GM21737 (cell line): ENCODE measurements at regions not wholly inside any gene's neighbourhood (a gene's known extent, or its start where the extent isn't known, plus 50 kb on each side); places are given as distances from the start of the nearest gene placed in this dataset.

Source experiments
- ATAC-seq: cut with Tn5 transposase; IDR thresholded peaks from one replicate; pipeline ENCODE4 v1.9.1; 2021; ENCODE audit warnings: mild to moderate bottlenecking, moderate library complexity; ENCODE audit not compliant: unreplicated experiment

GRCh38 chr4:4641661-4642495 lies 100.0 kb upstream of the STX18 start:
- ATAC-seq = no peak

- no peak for ATAC-seq
These were observed 99.4 kb upstream of the STX18 start for GRCh38 chr4:4641254-4641653.

GRCh38 chr4:4640692-4641091 lies 98.8 kb upstream of the STX18 start:
- ATAC-seq = no peak

GRCh38 chr4:4639370-4639769 lies 97.5 kb upstream of the STX18 start:
- ATAC-seq = no peak

- no peak for ATAC-seq
These were observed 95.9 kb upstream of the STX18 start for GRCh38 chr4:4637710-4638109.

- no peak for ATAC-seq
These were observed 91.6 kb upstream of the STX18 start for GRCh38 chr4:4633431-4633830.

GRCh38 chr4:4631150-4631549 lies 89.3 kb upstream of the STX18 start:
- peak; percentile 89 for ATAC-seq

- ATAC-seq = no peak
These were observed 86.1 kb upstream of the STX18 start for GRCh38 chr4:4627906-4628305.

- ATAC-seq = no peak
These were observed 85.3 kb upstream of the STX18 start for GRCh38 chr4:4627111-4627510.

- no peak for ATAC-seq
These were observed 83.6 kb upstream of the STX18 start for GRCh38 chr4:4625488-4625887.

GRCh38 chr4:4624276-4624897 lies 82.5 kb upstream of the STX18 start:
- no peak for ATAC-seq

- no peak for ATAC-seq
These were observed 78.0 kb upstream of the STX18 start for GRCh38 chr4:4619821-4620220.

- no peak for ATAC-seq
These were observed 77.0 kb upstream of the STX18 start for GRCh38 chr4:4618847-4619246.

GRCh38 chr4:4614925-4615678 lies 73.3 kb upstream of the STX18 start:
- ATAC-seq = no peak

- ATAC-seq = no peak
These were observed 71.9 kb upstream of the STX18 start for GRCh38 chr4:4613641-4614286.

GRCh38 chr4:4613126-4613465 lies 71.2 kb upstream of the STX18 start:
- no peak for ATAC-seq

- ATAC-seq = no peak
These were observed 68.8 kb upstream of the STX18 start for GRCh38 chr4:4610672-4611071.

- ATAC-seq = no peak
These were observed 67.9 kb upstream of the STX18 start for GRCh38 chr4:4609622-4610334.

GRCh38 chr4:4608214-4608537 lies 66.3 kb upstream of the STX18 start:
- no peak for ATAC-seq

- ATAC-seq = no peak
These were observed 65.7 kb upstream of the STX18 start for GRCh38 chr4:4607336-4608213.
